ENCODE measurements at regions not wholly inside any gene's neighbourhood (a gene's known extent, or its start where the extent isn't known, plus 50 kb on each side); places are given as distances from the start of the nearest gene placed in this dataset.

- Mint-ChIP-seq H3K36me3 (ENCODE audit: low read depth) (peaks cover 5% of the 10 kb centered on the region), H3K9me3 (peaks cover 6% of the 10 kb centered on the region), H3K4me3 (no peak overlapping the region), H3K27me3 (ENCODE audit: low read depth, poor library complexity) (peaks cover 9% of the 10 kb centered on the region), H3K27ac (no peak overlapping the region), H3K4me1 (peaks cover 20% of the 10 kb centered on the region)
- TF ChIP-seq CTCF (IDR thresholded peaks at IDR 0.05) = no peak
- DNase-seq = no peak
Measured at GRCh38 chr15:79373113-79373512, 59.0 kb upstream of the MINAR1 start.

GRCh38 chr15:79373728-79374127 lies 58.4 kb upstream of the MINAR1 start:
- H3K27ac Mint-ChIP-seq = no peak overlapping the region
- peaks cover 5% of the 10 kb centered on the region for H3K36me3 Mint-ChIP-seq (ENCODE audit: low read depth)
- peaks cover 9% of the 10 kb centered on the region for H3K27me3 Mint-ChIP-seq (ENCODE audit: low read depth, poor library complexity)

GRCh38 chr15:79376383-79376782 lies 55.8 kb upstream of the MINAR1 start:
- no peak for TF ChIP-seq CTCF (IDR thresholded peaks at IDR 0.05)
- peaks cover 5% of the 10 kb centered on the region for H3K36me3 Mint-ChIP-seq (ENCODE audit: low read depth)
- peaks cover 9% of the 10 kb centered on the region for H3K27me3 Mint-ChIP-seq (ENCODE audit: low read depth, poor library complexity)
- H3K9me3 Mint-ChIP-seq = peaks cover 8% of the 10 kb centered on the region
- no peak overlapping the region for H3K27ac Mint-ChIP-seq
- no peak overlapping the region for H3K4me3 Mint-ChIP-seq
- no peak for DNase-seq
- H3K4me1 Mint-ChIP-seq = peaks cover 12% of the 10 kb centered on the region

More at GRCh38 chr15:79373728-79374127, 58.4 kb upstream of the MINAR1 start:
- H3K9me3 Mint-ChIP-seq = peaks cover 8% of the 10 kb centered on the region
- no peak overlapping the region for H3K4me3 Mint-ChIP-seq
- peaks cover 20% of the 10 kb centered on the region for H3K4me1 Mint-ChIP-seq
- no peak for TF ChIP-seq CTCF (IDR thresholded peaks at IDR 0.05)
- no peak for DNase-seq

- DNase-seq = no peak
- peaks cover 11% of the 10 kb centered on the region for H3K36me3 Mint-ChIP-seq (ENCODE audit: low read depth)
- no peak for TF ChIP-seq CTCF (IDR thresholded peaks at IDR 0.05)
- H3K4me3 Mint-ChIP-seq = no peak overlapping the region
- peaks cover 9% of the 10 kb centered on the region for H3K27me3 Mint-ChIP-seq (ENCODE audit: low read depth, poor library complexity)
- no peaks in the 10 kb centered on the region for H3K4me1 Mint-ChIP-seq
- peaks cover 8% of the 10 kb centered on the region for H3K9me3 Mint-ChIP-seq
- no peak overlapping the region for H3K27ac Mint-ChIP-seq
Measured at GRCh38 chr15:79378394-79379109, 53.6 kb upstream of the MINAR1 start.

- Mint-ChIP-seq H3K4me1 (no peaks in the 10 kb centered on the region), H3K36me3 (ENCODE audit: low read depth) (peaks cover 11% of the 10 kb centered on the region), H3K9me3 (peaks cover 8% of the 10 kb centered on the region), H3K4me3 (no peak overlapping the region), H3K27ac (no peak overlapping the region), H3K27me3 (ENCODE audit: low read depth, poor library complexity) (peaks cover 8% of the 10 kb centered on the region)
- TF ChIP-seq CTCF (IDR thresholded peaks at IDR 0.05) = peak; percentile 88
- DNase-seq = peak; percentile 89
Measured at GRCh38 chr15:79380755-79381497, 51.2 kb upstream of the MINAR1 start.
